CD4-positive, CD25-positive, alpha-beta regulatory T cell (primary cell): ENCODE measurements at regions not wholly inside any gene's neighbourhood (a gene's known extent, or its start where the extent isn't known, plus 50 kb on each side); places are given as distances from the start of the nearest gene placed in this dataset.

Experiments used
- ATAC-seq, 2 donors: fragments of 150-1000 bp; cut with Tn5 transposase; one replicate each; pipeline ENCODE4 v1.10.0; 2021; ENCODE audit warnings: low read depth in 2 of 2, moderate number of reproducible peaks in 2 of 2, moderate library complexity in 1 of 2
- DNase-seq, 3 donors: peaks; one replicate each; pipeline versions ENCODE4 v3.0.0 to v3.0.0-alpha.2; 2012 to 2022; ENCODE audit warnings: mixed read lengths in 1 of 3
- H3K27ac ChIP-seq: one replicate; pipeline ENCODE4 v1.7.0; 2013; ENCODE audit warnings: mild to moderate bottlenecking, low read length; ENCODE audit not compliant: insufficient read depth, poor library complexity, severe bottlenecking
- H3K27me3 ChIP-seq: one replicate; pipeline ENCODE4 v1.7.0; 2013; ENCODE audit warnings: low read length; ENCODE audit not compliant: control insufficient read depth, insufficient read depth
- H3K36me3 ChIP-seq: one replicate; pipeline ENCODE4 v1.7.0; 2013; ENCODE audit warnings: mild to moderate bottlenecking, low read length, moderate library complexity; ENCODE audit not compliant: control insufficient read depth, insufficient read depth
- H3K4me1 ChIP-seq: 2 replicates; pipeline ENCODE4 v1.7.0; 2013; ENCODE audit warnings: mild to moderate bottlenecking, low read length; ENCODE audit not compliant: insufficient read depth, control insufficient read depth, poor library complexity, severe bottlenecking
- H3K4me3 ChIP-seq: one replicate; pipeline ENCODE4 v1.7.0; 2013; ENCODE audit warnings: low read depth, mild to moderate bottlenecking, low read length, moderate library complexity
- H3K9me3 ChIP-seq, 2 experiments: 1 replicate in 1 of 2; 2 replicates in 1 of 2; pipeline ENCODE4 v1.7.0; 2013; ENCODE audit warnings: low read length in 2 of 2, mild to moderate bottlenecking in 1 of 2, moderate library complexity in 1 of 2; ENCODE audit not compliant: control insufficient read depth in 2 of 2
- H3K27ac Mint-ChIP-seq, 3 donors: one replicate each; pipeline ENCODE4 v1.8.0; 2020 to 2022; ENCODE audit warnings: mild to moderate bottlenecking in 3 of 3, mixed read lengths in 3 of 3, moderate library complexity in 2 of 3
- H3K27me3 Mint-ChIP-seq: one replicate; pipeline ENCODE4 v1.8.0; 2022; ENCODE audit warnings: mild to moderate bottlenecking, mixed read lengths
- H3K36me3 Mint-ChIP-seq: one replicate; pipeline ENCODE4 v1.8.0; 2020; ENCODE audit warnings: mixed read lengths
- H3K4me1 Mint-ChIP-seq, 4 donors: one replicate each; pipeline ENCODE4 v1.8.0; 2020 to 2022; ENCODE audit warnings: mixed read lengths in 4 of 4, mild to moderate bottlenecking in 1 of 4
- H3K4me3 Mint-ChIP-seq, 4 donors: one replicate each; pipeline ENCODE4 v1.8.0; 2020 to 2022; ENCODE audit warnings: mild to moderate bottlenecking in 4 of 4, mixed read lengths in 4 of 4, moderate library complexity in 3 of 4
- H3K9me3 Mint-ChIP-seq, 7 donors: one replicate each; pipeline ENCODE4 v1.8.0; 2020 to 2022; ENCODE audit warnings: mixed read lengths in 7 of 7, mild to moderate bottlenecking in 3 of 7, moderate library complexity in 2 of 7

- no peaks in the 10 kb centered on the region for H3K4me1 Mint-ChIP-seq
- Histone ChIP-seq H3K36me3 (no peaks in the 10 kb centered on the region), H3K4me3 (no peak overlapping the region), H3K4me1 (no peaks in the 10 kb centered on the region), H3K9me3 (no peaks in the 10 kb centered on the region), H3K27me3 (no peaks in the 10 kb centered on the region), H3K27ac (no peak overlapping the region)
- no peak overlapping the region for H3K4me3 Mint-ChIP-seq
- DNase-seq (no peak), ATAC-seq (no peak)
- H3K36me3 Mint-ChIP-seq, result no peaks in the 10 kb centered on the region
- peaks cover 17% of the 10 kb centered on the region for H3K27me3 Mint-ChIP-seq
- H3K27ac Mint-ChIP-seq, result no peak overlapping the region
- H3K9me3 Mint-ChIP-seq, result no peaks in the 10 kb centered on the region
Measured at GRCh38 chr12:76947304-76947703, 68.5 kb upstream of the CSRP2 start.

GRCh38 chr12:76946446-76946845, 67.6 kb upstream of the CSRP2 start:
- H3K27me3 ChIP-seq, result no peaks in the 10 kb centered on the region
- Mint-ChIP-seq H3K36me3 (no peaks in the 10 kb centered on the region), H3K27ac (no peak overlapping the region), H3K27me3 (peaks cover 17% of the 10 kb centered on the region), H3K9me3 (no peaks in the 10 kb centered on the region), H3K4me3 (no peak overlapping the region), H3K4me1 (no peaks in the 10 kb centered on the region)
- H3K4me1 ChIP-seq, result no peaks in the 10 kb centered on the region
- no peak for DNase-seq
- H3K4me3 ChIP-seq, result no peak overlapping the region
- no peaks in the 10 kb centered on the region for H3K9me3 ChIP-seq
- no peaks in the 10 kb centered on the region for H3K36me3 ChIP-seq
- H3K27ac ChIP-seq, result no peak overlapping the region
- no peak for ATAC-seq

GRCh38 chr12:76945867-76946266, 67.0 kb upstream of the CSRP2 start:
- no peak overlapping the region for H3K4me3 ChIP-seq
- H3K27ac Mint-ChIP-seq, result no peak overlapping the region
- H3K4me1 Mint-ChIP-seq, result no peaks in the 10 kb centered on the region
- H3K36me3 Mint-ChIP-seq, result no peaks in the 10 kb centered on the region
- DNase-seq (no peak), ATAC-seq (no peak)
- H3K9me3 ChIP-seq, result no peaks in the 10 kb centered on the region
- H3K36me3 ChIP-seq, result no peaks in the 10 kb centered on the region
- H3K9me3 Mint-ChIP-seq, result no peaks in the 10 kb centered on the region
- no peak overlapping the region for H3K4me3 Mint-ChIP-seq
- no peak overlapping the region for H3K27ac ChIP-seq
- H3K27me3 Mint-ChIP-seq, result peaks cover 17% of the 10 kb centered on the region
- H3K4me1 ChIP-seq, result no peaks in the 10 kb centered on the region
- no peaks in the 10 kb centered on the region for H3K27me3 ChIP-seq

GRCh38 chr12:76944892-76945291, 66.1 kb upstream of the CSRP2 start:
- H3K27ac ChIP-seq, result no peak overlapping the region
- Mint-ChIP-seq H3K4me1 (no peaks in the 10 kb centered on the region), H3K27ac (no peak overlapping the region), H3K4me3 (no peak overlapping the region), H3K27me3 (peaks cover 8% of the 10 kb centered on the region), H3K9me3 (no peaks in the 10 kb centered on the region), H3K36me3 (no peaks in the 10 kb centered on the region)
- DNase-seq, result no peak
- H3K4me1 ChIP-seq, result no peaks in the 10 kb centered on the region
- H3K27me3 ChIP-seq, result no peaks in the 10 kb centered on the region
- H3K36me3 ChIP-seq, result no peaks in the 10 kb centered on the region
- no peaks in the 10 kb centered on the region for H3K9me3 ChIP-seq
- ATAC-seq, result no peak
- H3K4me3 ChIP-seq, result no peak overlapping the region

GRCh38 chr12:76943008-76943407, 64.2 kb upstream of the CSRP2 start:
- Histone ChIP-seq H3K27ac (no peak overlapping the region), H3K27me3 (no peaks in the 10 kb centered on the region), H3K9me3 (no peaks in the 10 kb centered on the region), H3K4me3 (no peak overlapping the region), H3K4me1 (no peaks in the 10 kb centered on the region), H3K36me3 (no peaks in the 10 kb centered on the region)
- no peak for ATAC-seq
- no peak for DNase-seq
- Mint-ChIP-seq H3K4me3 (no peak overlapping the region), H3K27me3 (peaks cover 15% of the 10 kb centered on the region), H3K4me1 (no peaks in the 10 kb centered on the region), H3K9me3 (no peaks in the 10 kb centered on the region), H3K27ac (no peak overlapping the region), H3K36me3 (no peaks in the 10 kb centered on the region)

GRCh38 chr12:76942267-76942666, 63.4 kb upstream of the CSRP2 start:
- Mint-ChIP-seq H3K27me3 (peaks cover 12% of the 10 kb centered on the region), H3K36me3 (no peaks in the 10 kb centered on the region), H3K4me3 (no peak overlapping the region), H3K9me3 (no peaks in the 10 kb centered on the region), H3K4me1 (no peaks in the 10 kb centered on the region), H3K27ac (no peak overlapping the region)
- H3K27ac ChIP-seq, result no peak overlapping the region
- H3K4me1 ChIP-seq, result no peaks in the 10 kb centered on the region
- no peak for ATAC-seq
- no peak overlapping the region for H3K4me3 ChIP-seq
- no peaks in the 10 kb centered on the region for H3K36me3 ChIP-seq
- DNase-seq, result no peak
- no peaks in the 10 kb centered on the region for H3K9me3 ChIP-seq
- H3K27me3 ChIP-seq, result no peaks in the 10 kb centered on the region

GRCh38 chr12:76940671-76941445, 62.0 kb upstream of the CSRP2 start:
- ATAC-seq, result no peak
- H3K27me3 Mint-ChIP-seq, result peaks cover 14% of the 10 kb centered on the region
- H3K4me3 Mint-ChIP-seq, result no peak overlapping the region

GRCh38 chr12:76939701-76940100, 60.9 kb upstream of the CSRP2 start:
- no peaks in the 10 kb centered on the region for H3K4me1 ChIP-seq
- DNase-seq, result no peak
- ATAC-seq, result no peak
- no peak overlapping the region for H3K27ac Mint-ChIP-seq
- no peak overlapping the region for H3K4me3 ChIP-seq
- H3K9me3 ChIP-seq, result no peaks in the 10 kb centered on the region
- no peaks in the 10 kb centered on the region for H3K27me3 ChIP-seq
- H3K27me3 Mint-ChIP-seq, result peaks cover 14% of the 10 kb centered on the region
- H3K36me3 ChIP-seq, result no peaks in the 10 kb centered on the region
- H3K36me3 Mint-ChIP-seq, result no peaks in the 10 kb centered on the region
- H3K4me1 Mint-ChIP-seq, result no peaks in the 10 kb centered on the region
- H3K4me3 Mint-ChIP-seq, result no peak overlapping the region
- no peak overlapping the region for H3K27ac ChIP-seq
- H3K9me3 Mint-ChIP-seq, result peaks cover 0 to 2% (median 0%) of the 10 kb centered on the region in 7 donors

More at GRCh38 chr12:76940671-76941445, 62.0 kb upstream of the CSRP2 start:
- H3K9me3 ChIP-seq, result no peaks in the 10 kb centered on the region
- H3K27ac ChIP-seq, result no peak overlapping the region
- no peak overlapping the region for H3K4me3 ChIP-seq
- H3K27me3 ChIP-seq, result no peaks in the 10 kb centered on the region
- DNase-seq, result no peak
- Mint-ChIP-seq H3K9me3 (peaks cover 0 to 2% (median 0%) of the 10 kb centered on the region in 7 donors), H3K4me1 (no peaks in the 10 kb centered on the region), H3K27ac (no peak overlapping the region), H3K36me3 (no peaks in the 10 kb centered on the region)
- no peaks in the 10 kb centered on the region for H3K4me1 ChIP-seq
- H3K36me3 ChIP-seq, result no peaks in the 10 kb centered on the region
